PC-3 (cell line): ENCODE measurements at regions not wholly inside any gene's neighbourhood (a gene's known extent, or its start where the extent isn't known, plus 50 kb on each side); places are given as distances from the start of the nearest gene placed in this dataset.

Experiments
- ATAC-seq: fragments of 200-7000 bp; cut with Tn5 transposase; 2 replicates; pipeline ENCODE4 v1.9.1; 2020; ENCODE audit warnings: mild to moderate bottlenecking, moderate library complexity
- BruUV-seq: library from RNA; stranded (reverse); fragments of 400-500 nt; replicated peaks from 2 replicates; lab custom pipeline; 2021; lab: Mats Ljungman, UMichigan
- CTCF ChIA-PET: fragments of 300-600 bp; sonication (Branson Sonifier 250); formaldehyde crosslinking; loops from one replicate; lab custom pipeline; 2022; ENCODE audit warnings: antibody characterized with exemption; lab: Charles Lee
- POLR2A ChIA-PET: fragments of 300-600 bp; sonication (Branson Sonifier 250); formaldehyde crosslinking; loops from one replicate; lab custom pipeline; 2022; ENCODE audit warnings: antibody characterized with exemption; ENCODE audit not compliant: unreplicated experiment; lab: Charles Lee
- DNase-seq: peaks from one replicate; pipeline ENCODE4 v3.0.0-alpha.2; 2015
- H2AFZ ChIP-seq: fragments of 300-600 bp; sonication (generic); 2 replicates; pipeline ENCODE4 v1.6.0; 2016; ENCODE audit warnings: antibody characterized with exemption, low read length
- H3F3A ChIP-seq: fragments of 300-600 bp; sonication (generic); one replicate; pipeline ENCODE4 v1.6.0; 2017; ENCODE audit warnings: antibody characterized with exemption, low read length, control low read depth, mild to moderate bottlenecking; ENCODE audit not compliant: unreplicated experiment
- H3K27ac ChIP-seq: fragments of 300-600 bp; sonication (generic); 2 replicates; pipeline ENCODE4 v1.5.1; 2016; ENCODE audit warnings: mild to moderate bottlenecking, low read length
- H3K27me3 ChIP-seq: fragments of 300-600 bp; sonication (generic); 2 replicates; pipeline ENCODE4 v1.6.1; 2016; ENCODE audit warnings: low read length, mixed read lengths
- H3K36me3 ChIP-seq: fragments of 300-600 bp; sonication (generic); 2 replicates; pipeline ENCODE4 v1.6.1; 2016; ENCODE audit warnings: low read depth, mixed run types, low read length, mixed read lengths
- H3K4me1 ChIP-seq: fragments of 300-600 bp; sonication (generic); 2 replicates; pipeline ENCODE4 v1.5.1; 2016; ENCODE audit warnings: low read length; ENCODE audit not compliant: insufficient read depth
- H3K4me2 ChIP-seq: fragments of 300-600 bp; sonication (generic); 2 replicates; pipeline ENCODE4 v1.6.0; 2016; ENCODE audit warnings: low read length
- H3K4me3 ChIP-seq: fragments of 300-600 bp; sonication (generic); 2 replicates; pipeline ENCODE4 v1.5.1; 2016; ENCODE audit warnings: mild to moderate bottlenecking, low read length, mixed read lengths
- H3K79me2 ChIP-seq: fragments of 300-600 bp; sonication (generic); 2 replicates; pipeline ENCODE4 v1.6.1; 2017; ENCODE audit warnings: low read length, mixed read lengths
- H3K9ac ChIP-seq: fragments of 300-600 bp; sonication (generic); 2 replicates; pipeline ENCODE4 v1.6.0; 2016; ENCODE audit warnings: mild to moderate bottlenecking, low read length
- H3K9me2 ChIP-seq: fragments of 300-600 bp; sonication (generic); replicated peaks from 2 replicates; pipeline ENCODE4 v1.6.1; 2016; ENCODE audit warnings: mixed run types, low read length, mixed read lengths
- H3K9me3 ChIP-seq: fragments of 300-600 bp; sonication (generic); 2 replicates; pipeline ENCODE4 v1.6.1; 2016; ENCODE audit warnings: low read length, mixed read lengths
- H4K20me1 ChIP-seq: fragments of 300-600 bp; sonication (generic); 2 replicates; pipeline ENCODE4 v1.6.1; 2016; ENCODE audit warnings: low read length, mixed read lengths
- EZH2 ChIP-seq: fragments of 300-600 bp; sonication (generic); IDR thresholded peaks from one replicate; pipeline ENCODE4 v1.6.1; 2017; ENCODE audit warnings: antibody characterized with exemption, mild to moderate bottlenecking, low read length; ENCODE audit not compliant: unreplicated experiment
- EZH2phosphoT487 ChIP-seq: fragments of 300-600 bp; sonication (generic); IDR thresholded peaks from 2 replicates; pipeline ENCODE4 v1.6.1; 2018; ENCODE audit warnings: mild to moderate bottlenecking, antibody characterized with exemption, low read length, borderline replicate concordance
- intact Hi-C: fragments of 100-400 bp; cut with micrococcal nuclease; formaldehyde crosslinking; loops from 2 replicates; pipeline ENCODE4 v1.9.0; 2023
- TF ChIP-seq, protein P1 (sequence below): fragments of 300-600 bp; sonication (generic); conservative IDR thresholded peaks from 2 replicates; pipeline ENCODE4 v1.5.1; 2017; ENCODE audit warnings: antibody characterized with exemption, low read depth, mild to moderate bottlenecking, low read length

DNA sequence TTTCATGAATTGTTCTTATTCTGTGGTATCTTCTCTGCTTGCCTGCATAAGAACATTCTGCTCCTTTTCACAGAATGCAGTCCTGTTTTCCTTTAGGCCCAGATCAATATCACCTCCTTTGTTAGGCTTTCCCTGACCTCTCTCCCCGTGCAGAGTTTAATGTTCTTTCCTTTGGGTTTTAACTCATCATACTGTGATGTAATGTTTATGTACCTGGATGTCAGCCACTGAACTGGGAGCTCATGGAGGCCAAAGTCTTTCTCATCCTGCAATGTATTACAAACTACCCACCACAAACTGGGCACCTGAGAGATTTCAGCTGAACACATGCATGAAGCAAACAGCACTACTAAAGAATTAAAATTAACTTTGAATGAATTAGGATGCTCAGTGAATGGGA, 192.8 kb upstream of the RORA start:
- intact Hi-C loops: no loop called here
- H3K27me3 ChIP-seq: 0 out of 2 replicates have a peak, but pooled peaks cover 14% of the 10 kb centered on the region
- no peaks in the 10 kb centered on the region for H3F3A ChIP-seq
- H3K9me3 ChIP-seq: no peaks in the 10 kb centered on the region
- no peaks in the 10 kb centered on the region for H3K79me2 ChIP-seq
- DNase-seq: no peak
- H3K4me1 ChIP-seq: no peaks in the 10 kb centered on the region
- ChIA-PET POLR2A (no interaction called here), CTCF (no interaction called here)
- H3K9ac ChIP-seq: no peak overlapping the region
- ATAC-seq: no peak
- no peaks in the 10 kb centered on the region for H4K20me1 ChIP-seq
- no peak overlapping the region for H3K4me2 ChIP-seq
- no peak overlapping the region for H2AFZ ChIP-seq
- H3K27ac ChIP-seq: no peak overlapping the region
- no peaks in the 10 kb centered on the region for H3K36me3 ChIP-seq
- TF ChIP-seq, protein P1, sequence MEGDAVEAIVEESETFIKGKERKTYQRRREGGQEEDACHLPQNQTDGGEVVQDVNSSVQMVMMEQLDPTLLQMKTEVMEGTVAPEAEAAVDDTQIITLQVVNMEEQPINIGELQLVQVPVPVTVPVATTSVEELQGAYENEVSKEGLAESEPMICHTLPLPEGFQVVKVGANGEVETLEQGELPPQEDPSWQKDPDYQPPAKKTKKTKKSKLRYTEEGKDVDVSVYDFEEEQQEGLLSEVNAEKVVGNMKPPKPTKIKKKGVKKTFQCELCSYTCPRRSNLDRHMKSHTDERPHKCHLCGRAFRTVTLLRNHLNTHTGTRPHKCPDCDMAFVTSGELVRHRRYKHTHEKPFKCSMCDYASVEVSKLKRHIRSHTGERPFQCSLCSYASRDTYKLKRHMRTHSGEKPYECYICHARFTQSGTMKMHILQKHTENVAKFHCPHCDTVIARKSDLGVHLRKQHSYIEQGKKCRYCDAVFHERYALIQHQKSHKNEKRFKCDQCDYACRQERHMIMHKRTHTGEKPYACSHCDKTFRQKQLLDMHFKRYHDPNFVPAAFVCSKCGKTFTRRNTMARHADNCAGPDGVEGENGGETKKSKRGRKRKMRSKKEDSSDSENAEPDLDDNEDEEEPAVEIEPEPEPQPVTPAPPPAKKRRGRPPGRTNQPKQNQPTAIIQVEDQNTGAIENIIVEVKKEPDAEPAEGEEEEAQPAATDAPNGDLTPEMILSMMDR: no peak
- TF ChIP-seq EZH2 (no peak), EZH2phosphoT487 (no peak)
- BruUV-seq: no TSS peak
- no peaks in the 10 kb centered on the region for H3K9me2 ChIP-seq
- H3K4me3 ChIP-seq: no peak overlapping the region

DNA sequence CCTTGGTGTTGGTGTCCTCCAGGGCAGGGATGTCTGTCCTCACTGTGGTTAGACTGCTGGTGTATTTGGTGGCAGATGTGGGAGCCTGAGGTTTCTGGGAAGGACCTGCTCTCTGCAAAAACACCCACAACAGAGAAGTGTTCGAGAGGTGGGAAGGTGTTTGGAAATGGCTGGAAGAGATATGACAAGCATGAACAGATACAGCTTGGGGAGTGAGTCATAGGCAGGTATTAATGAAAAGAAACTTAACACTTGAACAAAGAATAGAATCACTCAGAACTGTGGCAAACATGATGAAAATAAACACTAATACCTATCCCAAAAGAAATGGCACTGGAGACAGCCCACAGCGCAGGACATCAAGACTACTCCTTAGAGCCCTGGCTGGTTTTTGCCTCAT, 192.4 kb upstream of the RORA start:
- H3K4me3 ChIP-seq: no peak overlapping the region
- H3K9me3 ChIP-seq: no peaks in the 10 kb centered on the region
- H2AFZ ChIP-seq: no peak overlapping the region
- no peaks in the 10 kb centered on the region for H3K36me3 ChIP-seq
- no peak overlapping the region for H3K4me2 ChIP-seq
- H3K79me2 ChIP-seq: no peaks in the 10 kb centered on the region
- no peak for DNase-seq
- ATAC-seq: no peak
- intact Hi-C loops: no loop called here
- TF ChIP-seq EZH2phosphoT487 (no peak), EZH2 (no peak)
- TF ChIP-seq, protein P1: no peak
- ChIA-PET CTCF (no interaction called here), POLR2A (no interaction called here)
- no peak overlapping the region for H3K27ac ChIP-seq
- H4K20me1 ChIP-seq: no peaks in the 10 kb centered on the region
- 0 out of 2 replicates have a peak, but pooled peaks cover 14% of the 10 kb centered on the region for H3K27me3 ChIP-seq
- H3F3A ChIP-seq: no peaks in the 10 kb centered on the region
- H3K9me2 ChIP-seq: no peaks in the 10 kb centered on the region
- no TSS peak for BruUV-seq
- no peak overlapping the region for H3K9ac ChIP-seq
- H3K4me1 ChIP-seq: no peaks in the 10 kb centered on the region

DNA sequence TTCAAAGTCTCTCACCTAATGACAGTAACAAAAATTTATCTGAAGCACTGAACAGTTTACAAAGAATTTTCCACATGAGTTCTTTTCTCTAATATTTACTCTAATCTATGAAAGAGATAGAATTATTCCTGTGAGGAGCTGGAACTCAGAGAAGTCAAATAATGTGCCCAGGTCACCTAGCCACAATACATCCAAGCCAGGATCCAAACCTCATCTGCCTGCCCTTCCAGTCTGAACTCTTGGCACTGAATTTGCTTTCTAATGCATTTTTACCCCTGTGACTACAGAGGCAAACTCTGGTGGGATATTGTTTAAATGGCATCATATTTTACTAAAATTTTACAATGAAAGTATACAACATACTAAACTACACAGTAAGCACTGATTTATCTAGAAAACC, 191.4 kb upstream of the RORA start:
- POLR2A ChIA-PET: no interaction called here
- intact Hi-C loops: no loop called here
- Histone ChIP-seq H3K9ac (no peak overlapping the region), H3K79me2 (no peaks in the 10 kb centered on the region), H3K27me3 (0 out of 2 replicates have a peak, but pooled peaks cover 10% of the 10 kb centered on the region), H4K20me1 (no peaks in the 10 kb centered on the region), H3K4me2 (no peak overlapping the region), H3K27ac (no peak overlapping the region), H3K36me3 (no peaks in the 10 kb centered on the region), H3F3A (no peaks in the 10 kb centered on the region), H3K4me1 (no peaks in the 10 kb centered on the region), H2AFZ (no peak overlapping the region), H3K9me3 (no peaks in the 10 kb centered on the region), H3K9me2 (no peaks in the 10 kb centered on the region), H3K4me3 (no peak overlapping the region)
- DNase-seq (no peak), ATAC-seq (no peak)
- BruUV-seq: no TSS peak
- CTCF ChIA-PET: no interaction called here
- TF ChIP-seq EZH2 (no peak), EZH2phosphoT487 (no peak)
- TF ChIP-seq, protein P1: no peak
